ENCODE measurements at regions not wholly inside any gene's neighbourhood (a gene's known extent, or its start where the extent isn't known, plus 50 kb on each side); places are given as distances from the start of the nearest gene placed in this dataset.

- no peak for DNase-seq
Measured at GRCh38 chr6:10303608-10304506, 111.0 kb downstream of the TFAP2A start.

- DNase-seq, result no peak
Measured at GRCh38 chr6:10302566-10303235, 112.2 kb downstream of the TFAP2A start.

GRCh38 chr6:10300071-10300470 lies 114.8 kb downstream of the TFAP2A start:
- no peak for DNase-seq

GRCh38 chr6:10297832-10298231 lies 117.0 kb downstream of the TFAP2A start:
- DNase-seq, result no peak

- no peak for DNase-seq
Measured at GRCh38 chr6:10278746-10279145, 136.1 kb downstream of the TFAP2A start.

GRCh38 chr6:10276660-10277287 lies 138.1 kb downstream of the TFAP2A start:
- DNase-seq, result no peak

GRCh38 chr6:10276106-10276505 lies 138.8 kb downstream of the TFAP2A start:
- no peak for DNase-seq

- no peak for DNase-seq
Measured at GRCh38 chr6:10272591-10272990, 142.3 kb downstream of the TFAP2A start.

GRCh38 chr6:10271982-10272381 lies 142.9 kb downstream of the TFAP2A start:
- DNase-seq, result peak; percentile 69

- DNase-seq, result no peak
Measured at GRCh38 chr6:10269814-10270472, 144.9 kb downstream of the TFAP2A start.

- DNase-seq, result peak; percentile 89
Measured at GRCh38 chr6:10268611-10269310, 146.1 kb downstream of the TFAP2A start.

GRCh38 chr6:10268111-10268510 lies 146.8 kb downstream of the TFAP2A start:
- peak; percentile 22 for DNase-seq

- DNase-seq, result no peak
Measured at GRCh38 chr6:10266462-10266861, 148.4 kb downstream of the TFAP2A start.

- DNase-seq, result no peak
Measured at GRCh38 chr6:10266061-10266460, 148.8 kb downstream of the TFAP2A start.

GRCh38 chr6:10262505-10262904 lies 152.4 kb downstream of the TFAP2A start:
- DNase-seq, result no peak

- DNase-seq, result no peak
Measured at GRCh38 chr6:10259671-10260070, 155.2 kb downstream of the TFAP2A start.

- no peak for DNase-seq
Measured at GRCh38 chr6:10258341-10258740, 156.5 kb downstream of the TFAP2A start.

- peak; percentile 47 for DNase-seq
Measured at GRCh38 chr6:10256113-10256690, 158.7 kb downstream of the TFAP2A start.

GRCh38 chr6:10250655-10251220 lies 164.1 kb downstream of the TFAP2A start:
- no peak for DNase-seq

- DNase-seq, result no peak
Measured at GRCh38 chr6:10248378-10248843, 166.5 kb downstream of the TFAP2A start.

GRCh38 chr6:10237298-10238038 lies 177.4 kb downstream of the TFAP2A start:
- DNase-seq, result no peak

Measured in NCI-H69 (cell line).